HG02642 (cell line): ENCODE measurements at regions not wholly inside any gene's neighbourhood (a gene's known extent, or its start where the extent isn't known, plus 50 kb on each side); places are given as distances from the start of the nearest gene placed in this dataset.

Experiments used
- ATAC-seq: cut with Tn5 transposase; IDR thresholded peaks from one replicate; pipeline ENCODE4 v1.9.1; 2021; ENCODE audit warnings: mild to moderate bottlenecking; ENCODE audit not compliant: unreplicated experiment, poor library complexity

GRCh38 chr18:71630696-71631095 lies 913.4 kb downstream of the CBLN2 start:
- no peak for ATAC-seq

- no peak for ATAC-seq
Observed at GRCh38 chr18:71625556-71626090, 918.5 kb downstream of the CBLN2 start.

- no peak for ATAC-seq
Observed at GRCh38 chr18:71598374-71598773, 945.8 kb downstream of the CBLN2 start.

GRCh38 chr18:71597219-71597618 lies 946.9 kb downstream of the CBLN2 start:
- ATAC-seq: no peak

GRCh38 chr18:71583252-71583651 lies 960.9 kb downstream of the CBLN2 start:
- ATAC-seq: no peak

GRCh38 chr18:71554686-71555085 lies 989.5 kb downstream of the CBLN2 start:
- no peak for ATAC-seq

DNA sequence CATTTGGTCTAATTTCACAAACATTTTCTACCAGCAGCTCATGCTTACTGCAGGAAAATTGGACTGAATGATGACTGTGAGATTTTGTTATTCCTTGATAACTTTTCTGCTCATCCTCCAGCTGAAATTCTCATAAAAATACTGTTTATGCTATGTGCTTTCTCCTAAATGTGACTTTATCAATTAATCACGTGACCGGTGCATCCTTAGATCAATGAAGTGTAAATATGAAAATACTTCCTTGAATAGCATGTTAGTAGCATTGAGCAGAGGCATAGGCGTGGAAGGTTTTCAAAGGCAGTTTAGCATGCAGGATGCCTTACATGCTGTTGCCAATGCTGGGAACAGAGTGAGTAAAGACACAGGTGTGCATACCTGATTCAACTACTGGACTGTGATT lies 1002.5 kb downstream of the CBLN2 start:
- ATAC-seq: no peak

- no peak for ATAC-seq
Observed at GRCh38 chr18:71529703-71530303, 1014.3 kb downstream of the CBLN2 start.

DNA sequence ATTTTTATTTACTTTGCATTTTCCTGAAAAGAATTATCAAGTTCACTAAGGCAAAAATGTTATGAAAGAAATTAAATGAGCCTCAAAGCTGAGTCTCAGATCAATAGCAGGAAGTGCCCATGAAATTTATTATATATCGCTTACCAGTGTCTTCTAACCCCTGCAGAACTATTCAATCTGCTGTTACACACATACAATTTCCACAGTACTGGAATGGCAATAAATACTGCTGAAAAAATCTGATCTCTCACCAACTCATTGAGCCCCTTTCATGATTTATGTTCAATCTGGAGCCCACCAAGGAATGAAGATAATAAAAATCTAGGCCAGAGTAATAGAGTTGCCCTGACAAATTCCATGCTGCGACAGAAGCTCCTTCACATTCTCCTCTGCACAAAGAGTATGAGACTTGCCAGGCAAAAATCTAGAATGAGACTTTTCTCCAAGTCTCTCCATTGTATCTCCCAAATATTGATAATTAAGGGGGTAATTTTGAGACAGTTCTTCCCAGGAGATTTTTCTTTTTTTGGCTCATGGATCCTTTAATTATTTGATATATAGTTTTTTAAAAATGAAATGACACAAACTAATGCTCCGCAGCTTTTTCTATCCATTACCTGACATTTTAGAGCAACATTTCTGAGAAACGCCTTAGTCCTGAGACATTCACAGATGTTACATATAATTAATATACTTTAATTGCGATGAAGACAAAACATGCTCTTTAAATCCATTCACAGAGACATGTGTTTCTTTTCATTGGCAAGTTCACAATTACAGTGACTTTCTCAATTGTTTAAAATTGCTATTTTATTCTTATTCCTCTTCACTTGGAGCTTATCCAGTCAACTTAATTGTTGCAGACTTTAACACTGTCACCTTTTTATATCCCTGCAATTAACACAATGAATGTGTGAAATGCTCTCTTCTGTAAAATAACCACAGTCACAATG lies 1020.4 kb downstream of the CBLN2 start:
- ATAC-seq: no peak

DNA sequence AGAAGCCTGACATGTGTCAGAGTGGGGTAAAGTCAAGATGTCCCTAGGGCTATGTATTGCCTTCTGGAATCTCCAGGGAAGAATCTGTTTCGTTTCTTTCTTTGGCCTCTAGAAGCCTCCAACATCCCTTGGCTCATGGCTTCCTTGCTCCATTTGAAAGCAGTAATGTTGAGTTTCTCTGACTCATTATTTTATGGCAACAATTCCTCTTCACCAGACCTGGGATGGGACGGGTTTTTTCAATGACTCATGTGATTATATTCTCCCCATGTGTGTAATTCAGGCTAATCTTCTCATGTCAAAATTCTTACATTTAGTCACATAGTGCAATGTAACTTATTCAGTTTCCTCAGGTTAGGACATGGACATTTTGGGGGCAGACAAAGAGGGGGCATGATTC lies 1038.6 kb downstream of the CBLN2 start:
- ATAC-seq: no peak

- no peak for ATAC-seq
Observed at GRCh38 chr18:71503222-71503621, 1040.9 kb downstream of the CBLN2 start.

GRCh38 chr18:71485611-71486010 lies 1058.5 kb downstream of the CBLN2 start:
- no peak for ATAC-seq

DNA sequence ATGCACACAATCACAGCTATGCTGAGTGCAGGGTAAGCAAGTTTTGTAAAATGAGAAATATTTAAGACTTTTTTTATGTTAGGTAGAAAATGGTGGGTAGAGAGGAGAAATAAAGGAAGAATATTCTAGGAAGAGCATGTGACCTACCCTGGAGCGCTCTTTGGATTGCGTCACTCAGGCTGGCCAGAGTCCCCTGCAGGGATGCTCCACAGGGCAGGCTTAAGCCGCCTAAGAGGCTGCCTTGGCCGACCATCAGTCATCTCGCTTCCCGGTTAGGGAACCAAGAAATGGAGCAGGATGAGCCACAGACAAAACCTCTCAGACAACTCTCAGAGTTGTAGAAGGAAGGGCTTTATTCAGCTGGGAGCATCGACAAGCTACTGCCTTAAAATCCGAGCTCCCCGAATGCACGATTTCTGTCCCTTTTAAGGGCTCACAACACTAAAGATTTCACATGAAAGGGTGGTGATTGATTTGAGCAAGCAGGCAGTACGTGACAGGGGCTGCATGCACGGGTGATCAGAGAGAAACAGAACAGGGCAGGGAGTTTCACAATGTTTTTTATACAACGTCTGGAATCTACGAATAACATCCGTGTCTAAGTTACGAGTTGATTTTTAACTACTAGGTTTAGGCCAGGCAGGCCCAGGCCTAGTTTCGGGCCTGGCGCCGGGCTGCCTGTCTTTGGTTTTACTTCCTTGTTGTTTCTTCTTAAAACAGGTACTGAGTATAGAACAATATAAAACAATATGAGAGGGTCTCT lies 1072.0 kb downstream of the CBLN2 start:
- no peak for ATAC-seq

DNA sequence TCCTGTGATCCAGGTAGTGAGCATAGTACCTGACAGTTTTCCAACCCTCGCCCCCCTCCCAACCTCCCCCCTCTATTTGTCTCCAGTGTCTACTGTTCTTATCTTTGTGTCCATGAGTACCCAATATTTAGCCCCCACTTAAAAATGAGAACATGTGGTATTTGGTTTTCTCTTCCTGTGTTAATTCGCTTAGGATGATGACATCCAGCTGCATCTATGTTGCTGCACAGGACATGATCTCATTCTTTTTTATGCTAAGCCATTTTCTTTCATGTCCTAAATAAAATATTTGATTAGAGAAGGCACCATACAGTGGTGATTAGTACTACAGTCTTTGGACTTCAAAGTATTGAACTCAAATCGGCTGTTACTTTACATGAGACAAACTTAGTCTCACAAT lies 1087.9 kb downstream of the CBLN2 start:
- no peak for ATAC-seq

- no peak for ATAC-seq
Observed at GRCh38 chr18:71450257-71450656, 1093.9 kb downstream of the CBLN2 start.

DNA sequence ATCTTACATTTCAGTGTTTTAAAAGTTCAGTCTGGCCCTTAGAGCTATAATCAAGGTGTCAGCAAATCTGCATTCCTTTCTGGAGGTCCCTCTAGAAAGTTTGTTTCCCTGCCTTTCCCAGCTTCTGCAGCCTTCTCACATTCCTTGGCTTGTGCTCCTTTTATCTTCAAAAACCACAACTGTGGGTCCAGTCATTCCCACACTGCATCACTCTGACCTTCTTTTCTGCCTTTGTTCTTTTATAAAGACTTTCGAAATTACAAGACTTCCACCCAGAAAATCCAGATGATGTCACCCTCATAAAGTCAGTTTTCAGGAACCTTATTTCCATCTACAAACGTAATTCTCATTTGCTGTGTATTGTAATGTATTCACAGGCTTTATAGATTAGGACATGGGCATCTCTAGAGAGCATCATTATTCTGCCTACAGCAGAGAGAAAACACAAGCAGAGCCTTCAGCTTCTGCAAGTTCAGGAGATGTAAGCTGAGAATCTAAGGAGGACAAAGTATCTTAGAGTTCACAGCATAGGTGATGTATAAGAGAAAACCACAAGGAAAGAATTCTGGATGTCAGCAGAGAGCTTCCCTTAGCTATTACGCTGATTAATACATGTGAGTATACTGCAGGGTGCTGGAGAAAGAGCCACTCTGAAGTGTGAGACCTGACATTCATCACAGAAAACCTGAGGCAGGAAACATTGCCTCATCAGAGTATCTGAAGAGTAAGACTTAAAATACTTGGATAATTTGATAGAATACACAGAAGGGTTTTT lies 1100.2 kb downstream of the CBLN2 start:
- ATAC-seq: no peak

- ATAC-seq: no peak
Observed at GRCh38 chr18:71442731-71443141, 1101.4 kb downstream of the CBLN2 start.

DNA sequence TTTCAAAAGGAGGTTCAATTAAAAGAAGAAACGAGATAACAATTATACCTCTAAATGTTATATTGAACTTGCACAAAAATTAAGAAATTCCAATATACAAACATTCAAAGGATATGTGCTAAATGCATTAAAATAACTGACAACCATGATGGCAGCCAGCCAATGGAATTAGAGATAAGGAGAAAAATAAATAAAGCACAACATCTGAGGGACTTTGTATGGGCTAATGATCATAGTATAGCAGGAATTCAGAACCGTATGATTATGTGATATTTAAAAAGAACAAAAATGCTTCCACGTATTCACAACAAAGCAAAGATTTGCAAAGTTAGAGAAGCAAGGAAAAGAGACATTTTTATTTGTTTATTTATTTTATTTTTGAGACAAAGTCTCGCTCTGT lies 1103.0 kb downstream of the CBLN2 start:
- no peak for ATAC-seq

DNA sequence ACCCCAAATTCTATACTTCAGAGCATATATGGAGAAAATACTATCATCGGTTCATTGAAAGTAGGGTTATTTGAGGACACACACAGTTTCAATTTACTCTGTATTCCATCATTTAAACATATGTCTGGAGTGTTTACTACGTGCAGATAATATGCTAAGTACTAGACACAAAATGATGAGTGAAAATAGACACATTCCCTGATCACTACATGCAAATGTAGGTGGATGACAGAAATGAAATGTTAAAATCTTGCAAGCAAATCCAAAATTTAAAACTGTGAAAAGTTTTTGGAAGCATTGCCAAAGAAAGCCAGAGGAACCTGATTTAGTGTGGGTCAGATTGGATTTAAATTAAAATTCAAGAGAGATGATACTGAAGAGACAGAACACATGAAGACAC lies 1106.6 kb downstream of the CBLN2 start:
- no peak for ATAC-seq

- ATAC-seq: no peak
Observed at GRCh38 chr18:71433373-71433772, 1110.8 kb downstream of the CBLN2 start.
